ENCODE measurements at regions not wholly inside any gene's neighbourhood (a gene's known extent, or its start where the extent isn't known, plus 50 kb on each side); places are given as distances from the start of the nearest gene placed in this dataset.

GRCh38 chr11:71109186-71109585 lies 143.2 kb downstream of the SHANK2 start:
- TF ChIP-seq EZH2phosphoT487 (IDR thresholded peaks at IDR 0.05; ENCODE audit: borderline replicate concordance, low read length), result no peak
- TF ChIP-seq, protein P1, sequence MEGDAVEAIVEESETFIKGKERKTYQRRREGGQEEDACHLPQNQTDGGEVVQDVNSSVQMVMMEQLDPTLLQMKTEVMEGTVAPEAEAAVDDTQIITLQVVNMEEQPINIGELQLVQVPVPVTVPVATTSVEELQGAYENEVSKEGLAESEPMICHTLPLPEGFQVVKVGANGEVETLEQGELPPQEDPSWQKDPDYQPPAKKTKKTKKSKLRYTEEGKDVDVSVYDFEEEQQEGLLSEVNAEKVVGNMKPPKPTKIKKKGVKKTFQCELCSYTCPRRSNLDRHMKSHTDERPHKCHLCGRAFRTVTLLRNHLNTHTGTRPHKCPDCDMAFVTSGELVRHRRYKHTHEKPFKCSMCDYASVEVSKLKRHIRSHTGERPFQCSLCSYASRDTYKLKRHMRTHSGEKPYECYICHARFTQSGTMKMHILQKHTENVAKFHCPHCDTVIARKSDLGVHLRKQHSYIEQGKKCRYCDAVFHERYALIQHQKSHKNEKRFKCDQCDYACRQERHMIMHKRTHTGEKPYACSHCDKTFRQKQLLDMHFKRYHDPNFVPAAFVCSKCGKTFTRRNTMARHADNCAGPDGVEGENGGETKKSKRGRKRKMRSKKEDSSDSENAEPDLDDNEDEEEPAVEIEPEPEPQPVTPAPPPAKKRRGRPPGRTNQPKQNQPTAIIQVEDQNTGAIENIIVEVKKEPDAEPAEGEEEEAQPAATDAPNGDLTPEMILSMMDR (IDR thresholded peaks at IDR 0.05; ENCODE audit: low read depth, low read length, poor library complexity, severe bottlenecking), result no peak

All from DOHH2 (cell line).